Putamen (tissue), 1 donor: ENCODE measurements at regions not wholly inside any gene's neighbourhood (a gene's known extent, or its start where the extent isn't known, plus 50 kb on each side); places are given as distances from the start of the nearest gene placed in this dataset.
A peak's percentile ranks its signal among the peaks of the same experiment; 100 is the strongest.
"Not testable (repeated sequence)": the region's sequence is repeated elsewhere in the genome, so short reads cannot be mapped to it uniquely, and the experiment has no call there.

Source experiments
- DNase-seq: peaks from one replicate; pipeline ENCODE4 v3.0.0-alpha.2; 2016; ENCODE audit warnings: low spot score

GRCh38 chr4:123600987-123601904, 204.7 kb downstream of the SPRY1 start:
- no peak for DNase-seq

GRCh38 chr4:123602007-123602406, 205.4 kb downstream of the SPRY1 start:
- DNase-seq = no peak

GRCh38 chr4:123603165-123603564, 206.6 kb downstream of the SPRY1 start:
- DNase-seq = no peak

- not testable (repeated sequence) for DNase-seq
Measured at GRCh38 chr4:123605797-123606196, 209.2 kb downstream of the SPRY1 start.

GRCh38 chr4:123606336-123606735, 209.7 kb downstream of the SPRY1 start:
- no peak for DNase-seq

GRCh38 chr4:123606946-123607542, 210.4 kb downstream of the SPRY1 start:
- no peak for DNase-seq

GRCh38 chr4:123609829-123610228, 213.2 kb downstream of the SPRY1 start:
- DNase-seq = no peak

- DNase-seq = no peak
Measured at GRCh38 chr4:123613586-123614344, 217.2 kb downstream of the SPRY1 start.

GRCh38 chr4:123615901-123616300, 219.3 kb downstream of the SPRY1 start:
- no peak for DNase-seq

- DNase-seq = peak; percentile 85
Measured at GRCh38 chr4:123616951-123617461, 220.4 kb downstream of the SPRY1 start.

GRCh38 chr4:123617791-123618190, 221.2 kb downstream of the SPRY1 start:
- DNase-seq = no peak

GRCh38 chr4:123618606-123619005, 222.0 kb downstream of the SPRY1 start:
- no peak for DNase-seq

GRCh38 chr4:123619326-123619725, 222.7 kb downstream of the SPRY1 start:
- no peak for DNase-seq

- no peak for DNase-seq
Measured at GRCh38 chr4:123619895-123620294, 223.3 kb downstream of the SPRY1 start.

- DNase-seq = peak; percentile 31
Measured at GRCh38 chr4:123621072-123621705, 224.6 kb downstream of the SPRY1 start.

GRCh38 chr4:123622572-123622971, 226.0 kb downstream of the SPRY1 start:
- no peak for DNase-seq

- DNase-seq = no peak
Measured at GRCh38 chr4:123623611-123624010, 227.0 kb downstream of the SPRY1 start.

GRCh38 chr4:123624959-123625358, 228.4 kb downstream of the SPRY1 start:
- DNase-seq = no peak

GRCh38 chr4:123628288-123628687, 231.7 kb downstream of the SPRY1 start:
- DNase-seq = no peak

- DNase-seq = no peak
Measured at GRCh38 chr4:123631786-123632692, 235.4 kb downstream of the SPRY1 start.

- no peak for DNase-seq
Measured at GRCh38 chr4:123632693-123633030, 236.1 kb downstream of the SPRY1 start.
